ENCODE measurements at regions not wholly inside any gene's neighbourhood (a gene's known extent, or its start where the extent isn't known, plus 50 kb on each side); places are given as distances from the start of the nearest gene placed in this dataset.

- TF ChIP-seq POLR2A (IDR thresholded peaks at IDR 0.05): no peak
- TF ChIP-seq, protein P1, sequence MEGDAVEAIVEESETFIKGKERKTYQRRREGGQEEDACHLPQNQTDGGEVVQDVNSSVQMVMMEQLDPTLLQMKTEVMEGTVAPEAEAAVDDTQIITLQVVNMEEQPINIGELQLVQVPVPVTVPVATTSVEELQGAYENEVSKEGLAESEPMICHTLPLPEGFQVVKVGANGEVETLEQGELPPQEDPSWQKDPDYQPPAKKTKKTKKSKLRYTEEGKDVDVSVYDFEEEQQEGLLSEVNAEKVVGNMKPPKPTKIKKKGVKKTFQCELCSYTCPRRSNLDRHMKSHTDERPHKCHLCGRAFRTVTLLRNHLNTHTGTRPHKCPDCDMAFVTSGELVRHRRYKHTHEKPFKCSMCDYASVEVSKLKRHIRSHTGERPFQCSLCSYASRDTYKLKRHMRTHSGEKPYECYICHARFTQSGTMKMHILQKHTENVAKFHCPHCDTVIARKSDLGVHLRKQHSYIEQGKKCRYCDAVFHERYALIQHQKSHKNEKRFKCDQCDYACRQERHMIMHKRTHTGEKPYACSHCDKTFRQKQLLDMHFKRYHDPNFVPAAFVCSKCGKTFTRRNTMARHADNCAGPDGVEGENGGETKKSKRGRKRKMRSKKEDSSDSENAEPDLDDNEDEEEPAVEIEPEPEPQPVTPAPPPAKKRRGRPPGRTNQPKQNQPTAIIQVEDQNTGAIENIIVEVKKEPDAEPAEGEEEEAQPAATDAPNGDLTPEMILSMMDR (IDR thresholded peaks at IDR 0.05): no peak
These were observed 106.3 kb upstream of the GPC1 start for GRCh38 chr2:240329116-240329665.

Data from heart left ventricle (tissue), 13 donors.